Caco-2 (cell line): ENCODE measurements at regions not wholly inside any gene's neighbourhood (a gene's known extent, or its start where the extent isn't known, plus 50 kb on each side); places are given as distances from the start of the nearest gene placed in this dataset.

Experiments
- BruUV-seq: library from RNA; stranded (reverse); fragments of 400-500 nt; replicated peaks from 2 replicates; lab custom pipeline; 2021; lab: Mats Ljungman, UMichigan
- CTCF ChIA-PET: fragments of 300-600 bp; sonication (Branson Sonifier 250); formaldehyde crosslinking; loops from one replicate; lab custom pipeline; 2022; ENCODE audit warnings: antibody characterized with exemption; lab: Charles Lee
- POLR2A ChIA-PET: fragments of 300-600 bp; sonication (Branson Sonifier 250); formaldehyde crosslinking; loops from one replicate; lab custom pipeline; 2022; ENCODE audit warnings: antibody characterized with exemption; lab: Charles Lee
- DNase-seq, 2 experiments: peaks; one replicate each; pipeline versions ENCODE4 v3.0.0 to v3.0.0-alpha.2; 2020 to 2022
- H3K27me3 ChIP-seq: replicated peaks from 2 replicates; pipeline ENCODE4 v1.6.0; 2011; ENCODE audit warnings: low read length; ENCODE audit not compliant: control insufficient read depth, insufficient read depth
- H3K36me3 ChIP-seq: 2 replicates; pipeline ENCODE4 v1.5.1; 2011; ENCODE audit warnings: low read length; ENCODE audit not compliant: control insufficient read depth, insufficient read depth
- H3K4me1 ChIP-seq: fragments of 250-450 bp; sonication (Bioruptor Pico); 2 replicates; pipeline ENCODE4 v1.5.1; 2020; ENCODE audit warnings: mild to moderate bottlenecking
- H3K4me3 ChIP-seq: 2 replicates; pipeline ENCODE4 v1.5.1; 2011; ENCODE audit warnings: low read depth, mild to moderate bottlenecking, control low read depth, low read length
- H3K9me3 ChIP-seq: fragments of 250-450 bp; sonication (Bioruptor Pico); 2 replicates; pipeline ENCODE4 v1.5.1; 2020; ENCODE audit warnings: mild to moderate bottlenecking, moderate library complexity
- H3K27ac Mint-ChIP-seq: one replicate; pipeline ENCODE4 v1.8.0; 2022; ENCODE audit warnings: mixed read lengths; ENCODE audit not compliant: unreplicated experiment
- H3K27me3 Mint-ChIP-seq: one replicate; pipeline ENCODE4 v1.8.0; 2022; ENCODE audit warnings: mixed read lengths; ENCODE audit not compliant: insufficient read depth, unreplicated experiment
- H3K36me3 Mint-ChIP-seq: one replicate; pipeline ENCODE4 v1.8.0; 2022; ENCODE audit warnings: mild to moderate bottlenecking, mixed read lengths; ENCODE audit not compliant: insufficient read depth, unreplicated experiment
- H3K4me1 Mint-ChIP-seq: one replicate; pipeline ENCODE4 v1.8.0; 2022; ENCODE audit warnings: low read depth, mixed read lengths; ENCODE audit not compliant: unreplicated experiment
- H3K4me3 Mint-ChIP-seq: one replicate; pipeline ENCODE4 v1.8.0; 2022; ENCODE audit warnings: mild to moderate bottlenecking, moderate library complexity, mixed read lengths; ENCODE audit not compliant: unreplicated experiment
- H3K9me3 Mint-ChIP-seq: one replicate; pipeline ENCODE4 v1.8.0; 2022; ENCODE audit warnings: mixed read lengths; ENCODE audit not compliant: unreplicated experiment
- CTCF ChIP-seq, 2 experiments: fragments of 200-600 bp in 1 of 2; IDR thresholded peaks; 1 replicate in 1 of 2; 2 replicates in 1 of 2; pipeline versions ENCODE4 v1.5.1 to v1.8.0; 2011 to 2022; ENCODE audit warnings: antibody characterized with exemption in 1 of 2, control low read depth in 1 of 2, inconsistent platforms in 1 of 2, low read depth in 1 of 2, low read length in 1 of 2, mild to moderate bottlenecking in 1 of 2, moderate library complexity in 1 of 2; ENCODE audit not compliant: insufficient read depth in 1 of 2, severe bottlenecking in 1 of 2, unreplicated experiment in 1 of 2
- intact Hi-C: fragments of 100-400 bp; cut with micrococcal nuclease; formaldehyde crosslinking; loops from one replicate; pipeline ENCODE4 v1.10.0; 2022; ENCODE audit not compliant: unreplicated experiment

GRCh38 chr1:82733645-82734044 is 932.9 kb downstream of the ADGRL2 start:
- no peaks in the 10 kb centered on the region for H3K4me1 ChIP-seq
- no peak for TF ChIP-seq CTCF (IDR thresholded peaks at IDR 0.05; ENCODE audit: insufficient read depth in 1 of 2, low read depth in 1 of 2, low read length in 1 of 2, severe bottlenecking in 1 of 2, unreplicated experiment in 1 of 2)
- intact Hi-C loops, result no loop called here
- H3K4me3 ChIP-seq, result no peak overlapping the region
- no peaks in the 10 kb centered on the region for H3K27me3 Mint-ChIP-seq
- no peak overlapping the region for H3K4me3 Mint-ChIP-seq
- H3K27ac Mint-ChIP-seq, result no peak overlapping the region
- POLR2A ChIA-PET, result no interaction called here
- H3K36me3 ChIP-seq, result no peaks in the 10 kb centered on the region
- BruUV-seq, result no TSS peak
- no peaks in the 10 kb centered on the region for H3K9me3 ChIP-seq
- CTCF ChIA-PET, result no interaction called here
- DNase-seq, result no peak
- no peaks in the 10 kb centered on the region for H3K27me3 ChIP-seq
- no peaks in the 10 kb centered on the region for H3K4me1 Mint-ChIP-seq
- no peaks in the 10 kb centered on the region for H3K9me3 Mint-ChIP-seq
- no peaks in the 10 kb centered on the region for H3K36me3 Mint-ChIP-seq

DNA sequence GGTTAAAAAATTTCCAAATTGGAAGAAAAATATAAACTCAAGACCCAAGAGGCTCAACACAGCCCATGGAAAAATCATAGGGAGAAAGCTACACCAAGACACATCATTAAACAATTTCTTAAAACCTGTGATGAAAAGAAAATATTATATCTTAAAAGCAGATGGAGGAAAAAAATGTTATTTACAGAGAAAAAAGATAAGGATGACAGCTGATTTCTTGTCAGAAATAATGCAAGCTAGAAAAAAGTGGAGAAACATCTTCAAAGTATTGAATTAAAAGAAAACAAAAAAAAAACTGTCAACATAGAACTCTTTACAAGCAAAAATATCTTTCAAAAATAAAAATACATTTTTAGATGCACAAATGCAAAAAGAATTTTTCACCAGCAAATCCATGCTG is 930.5 kb downstream of the ADGRL2 start:
- Histone ChIP-seq H3K36me3 (no peaks in the 10 kb centered on the region), H3K4me1 (no peaks in the 10 kb centered on the region), H3K4me3 (no peak overlapping the region), H3K27me3 (no peaks in the 10 kb centered on the region), H3K9me3 (no peaks in the 10 kb centered on the region)
- CTCF ChIA-PET, result no interaction called here
- no peaks in the 10 kb centered on the region for H3K36me3 Mint-ChIP-seq
- no peak overlapping the region for H3K27ac Mint-ChIP-seq
- no peaks in the 10 kb centered on the region for H3K9me3 Mint-ChIP-seq
- intact Hi-C loops, result no loop called here
- BruUV-seq, result no TSS peak
- no peaks in the 10 kb centered on the region for H3K4me1 Mint-ChIP-seq
- DNase-seq, result no peak
- no peak overlapping the region for H3K4me3 Mint-ChIP-seq
- POLR2A ChIA-PET, result no interaction called here
- H3K27me3 Mint-ChIP-seq, result no peaks in the 10 kb centered on the region
- no peak for TF ChIP-seq CTCF (IDR thresholded peaks at IDR 0.05; ENCODE audit: insufficient read depth in 1 of 2, low read depth in 1 of 2, low read length in 1 of 2, severe bottlenecking in 1 of 2, unreplicated experiment in 1 of 2)

DNA sequence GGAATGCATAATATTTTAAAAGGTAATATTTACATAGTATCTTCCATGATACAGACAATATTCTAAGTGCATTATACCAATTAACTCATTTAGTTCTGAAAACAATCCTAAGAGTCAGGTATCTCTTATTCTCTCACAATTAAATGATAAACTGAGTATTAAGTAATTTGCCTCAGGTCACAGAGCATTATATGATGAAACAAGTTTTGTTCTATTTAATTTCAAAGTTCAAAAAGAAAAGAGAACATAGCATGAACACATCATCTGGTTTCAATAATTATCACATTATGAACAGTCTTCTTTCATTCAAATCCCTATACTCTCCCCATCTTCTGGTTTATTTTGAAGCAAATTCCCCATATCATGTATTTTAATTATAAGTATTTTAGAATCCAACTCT is 927.5 kb downstream of the ADGRL2 start:
- TF ChIP-seq CTCF (IDR thresholded peaks at IDR 0.05; ENCODE audit: insufficient read depth in 1 of 2, low read depth in 1 of 2, low read length in 1 of 2, severe bottlenecking in 1 of 2, unreplicated experiment in 1 of 2), result no peak
- H3K27me3 ChIP-seq, result no peaks in the 10 kb centered on the region
- H3K4me3 Mint-ChIP-seq, result no peak overlapping the region
- H3K9me3 Mint-ChIP-seq, result no peaks in the 10 kb centered on the region
- H3K4me1 Mint-ChIP-seq, result no peaks in the 10 kb centered on the region
- no peaks in the 10 kb centered on the region for H3K36me3 ChIP-seq
- intact Hi-C loops, result no loop called here
- POLR2A ChIA-PET, result no interaction called here
- CTCF ChIA-PET, result no interaction called here
- H3K27me3 Mint-ChIP-seq, result no peaks in the 10 kb centered on the region
- no peak overlapping the region for H3K27ac Mint-ChIP-seq
- H3K4me3 ChIP-seq, result no peak overlapping the region
- no peak for DNase-seq
- no TSS peak for BruUV-seq
- no peaks in the 10 kb centered on the region for H3K36me3 Mint-ChIP-seq
- H3K4me1 ChIP-seq, result no peaks in the 10 kb centered on the region
- no peaks in the 10 kb centered on the region for H3K9me3 ChIP-seq
